SK-N-SH (cell line): ENCODE measurements at regions not wholly inside any gene's neighbourhood (a gene's known extent, or its start where the extent isn't known, plus 50 kb on each side); places are given as distances from the start of the nearest gene placed in this dataset.

Experiments used
- CTCF ChIA-PET: fragments of 300-600, 350-600 bp; formaldehyde crosslinking; extraction: SDS; loops from one replicate; lab custom pipeline; 2021; lab: Yijun Ruan, JAX
- POLR2A ChIA-PET: fragments of 350-600 bp; sonication (Branson Sonifier 250); formaldehyde crosslinking; extraction: SDS; loops from one replicate; lab custom pipeline; 2020; ENCODE audit warnings: antibody characterized with exemption, inconsistent platforms; lab: Yijun Ruan, JAX
- DNase-seq: peaks from one replicate; pipeline ENCODE4 v3.0.0; 2012
- H2AFZ ChIP-seq: fragments of 200-600 bp; sonication (generic); 2 replicates; pipeline ENCODE4 v1.8.1; 2016; ENCODE audit warnings: antibody characterized with exemption, mild to moderate bottlenecking, low read depth
- H3F3A ChIP-seq: fragments of 200-600 bp; sonication (generic); replicated peaks from 2 replicates; pipeline ENCODE3; 2016; ENCODE audit warnings: antibody characterized with exemption, mild to moderate bottlenecking; ENCODE audit not compliant: insufficient read depth
- H3K27ac ChIP-seq, 2 experiments: fragments of 200-500 bp in 1 of 2; fragments of 200-600 bp in 1 of 2; sonication (Bioruptor generic) in 1 of 2; sonication (generic), shearing (Covaris generic) in 1 of 2; 2 replicates each; pipeline versions ENCODE4 v1.5.1 to v1.6.1; 2014 to 2016; ENCODE audit warnings: low read depth in 2 of 2, inconsistent platforms in 1 of 2, low read length in 1 of 2, mild to moderate bottlenecking in 1 of 2, mixed read lengths in 1 of 2
- H3K27me3 ChIP-seq: fragments of 200-600 bp; sonication (generic), shearing (Covaris generic); 2 replicates; pipeline ENCODE4 v1.6.1; 2016; ENCODE audit warnings: mixed run types; ENCODE audit not compliant: insufficient read depth
- H3K36me3 ChIP-seq, 2 experiments: fragments of 200-500 bp in 1 of 2; fragments of 200-600 bp in 1 of 2; sonication (Bioruptor generic) in 1 of 2; sonication (generic) in 1 of 2; replicated peaks in 1 of 2; 2 replicates each; pipeline versions ENCODE3 to v1.5.1; 2014 to 2016; ENCODE audit warnings: low read length in 1 of 2, mild to moderate bottlenecking in 1 of 2; ENCODE audit not compliant: insufficient read depth in 2 of 2, control insufficient read depth in 1 of 2
- H3K4me1 ChIP-seq, 2 experiments: fragments of 200-500 bp in 1 of 2; fragments of 200-600 bp in 1 of 2; sonication (Bioruptor generic) in 1 of 2; sonication (generic), shearing (Covaris generic) in 1 of 2; 2 replicates each; pipeline versions ENCODE4 v1.5.1 to v1.6.1; 2014 to 2016; ENCODE audit warnings: low read depth in 1 of 2, low read length in 1 of 2, mixed run types in 1 of 2; ENCODE audit not compliant: insufficient read depth in 2 of 2, control insufficient read depth in 1 of 2
- H3K4me2 ChIP-seq: fragments of 200-600 bp; sonication (generic), shearing (Covaris generic); 2 replicates; pipeline ENCODE4 v1.6.1; 2017; ENCODE audit warnings: mixed run types
- H3K4me3 ChIP-seq, 2 experiments: fragments of 200-500 bp in 1 of 2; fragments of 200-600 bp in 1 of 2; sonication (Bioruptor generic) in 1 of 2; sonication (generic), shearing (Covaris generic) in 1 of 2; 2 replicates each; pipeline versions ENCODE4 v1.5.1 to v1.8.1; 2014 to 2016; ENCODE audit warnings: low read depth in 2 of 2, inconsistent platforms in 1 of 2, low read length in 1 of 2, mild to moderate bottlenecking in 1 of 2, mixed read lengths in 1 of 2, moderate library complexity in 1 of 2
- H3K79me2 ChIP-seq: fragments of 200-600 bp; sonication (generic); 2 replicates; pipeline ENCODE4 v1.8.1; 2017; ENCODE audit warnings: mild to moderate bottlenecking; ENCODE audit not compliant: insufficient read depth
- H3K9ac ChIP-seq: fragments of 200-600 bp; sonication (generic); 2 replicates; pipeline ENCODE4 v1.6.1; 2017; ENCODE audit warnings: mixed run types
- H3K9me2 ChIP-seq: fragments of 200-600 bp; sonication (generic); 2 replicates; pipeline ENCODE4 v1.6.1; 2017; ENCODE audit warnings: mixed run types
- H3K9me3 ChIP-seq: fragments of 200-600 bp; sonication (generic); 2 replicates; pipeline ENCODE4 v1.6.1; 2017; ENCODE audit warnings: mixed run types, mild to moderate bottlenecking, moderate library complexity
- H4K20me1 ChIP-seq: fragments of 200-600 bp; sonication (generic); 2 replicates; pipeline ENCODE4 v1.6.1; 2017; ENCODE audit warnings: mild to moderate bottlenecking, mixed run types; ENCODE audit not compliant: insufficient read depth
- CHD2 ChIP-seq: fragments of 150-350 bp; IDR thresholded peaks from 2 replicates; pipeline ENCODE4 v1.6.1; 2018; ENCODE audit warnings: low read length; ENCODE audit not compliant: partially characterized antibody
- EP300 ChIP-seq, 2 experiments: IDR thresholded peaks; 2 replicates each; pipeline versions ENCODE4 v1.4.0 to v1.6.1; 2012; ENCODE audit warnings: borderline replicate concordance in 1 of 2, low read depth in 1 of 2, low read length in 1 of 2
- FOXJ3 ChIP-seq: sonication (generic); formaldehyde crosslinking; IDR thresholded peaks from 2 replicates; pipeline ENCODE4 v1.5.1; 2020; ENCODE audit warnings: mild to moderate bottlenecking, missing genetic modification reagents
- FOXM1 ChIP-seq: IDR thresholded peaks from 2 replicates; pipeline ENCODE4 v1.4.0; 2012; ENCODE audit warnings: low read depth, mild to moderate bottlenecking
- GABPA ChIP-seq: IDR thresholded peaks from 2 replicates; pipeline ENCODE4 v1.4.0; 2012; ENCODE audit warnings: low read depth, mild to moderate bottlenecking
- JUND ChIP-seq: IDR thresholded peaks from 2 replicates; pipeline ENCODE4 v1.4.0; 2012
- MEF2A ChIP-seq: IDR thresholded peaks from 2 replicates; pipeline ENCODE4 v1.4.0; 2012; ENCODE audit warnings: low read depth, borderline replicate concordance
- MXI1 ChIP-seq: IDR thresholded peaks from 2 replicates; pipeline ENCODE4 v1.6.1; 2012; ENCODE audit warnings: mild to moderate bottlenecking, low read depth, low read length, improper control_type of control experiment
- NFIC ChIP-seq: IDR thresholded peaks from 2 replicates; pipeline ENCODE4 v1.4.0; 2012; ENCODE audit warnings: borderline replicate concordance
- NRF1 ChIP-seq: IDR thresholded peaks from 2 replicates; pipeline ENCODE4 v1.6.1; 2012; ENCODE audit warnings: low read depth, mild to moderate bottlenecking, low read length
- PBX3 ChIP-seq: IDR thresholded peaks from 2 replicates; pipeline ENCODE4; 2012
- POLR2AphosphoS5 ChIP-seq: IDR thresholded peaks from 2 replicates; pipeline ENCODE4 v1.6.1; 2012; ENCODE audit warnings: low read depth, low read length
- RAD21 ChIP-seq: IDR thresholded peaks from 2 replicates; pipeline ENCODE4 v1.6.1; 2012; ENCODE audit warnings: mild to moderate bottlenecking, low read length
- RFX5 ChIP-seq: IDR thresholded peaks from 2 replicates; pipeline ENCODE4 v1.6.1; 2012; ENCODE audit warnings: mild to moderate bottlenecking, improper control_type of control experiment, low read length
- RXRA ChIP-seq: IDR thresholded peaks from 2 replicates; pipeline ENCODE4 v1.4.0; 2012; ENCODE audit warnings: low read depth, mild to moderate bottlenecking, borderline replicate concordance
- SIN3A ChIP-seq: IDR thresholded peaks from 2 replicates; pipeline ENCODE4 v1.6.1; 2012; ENCODE audit warnings: low read depth, mild to moderate bottlenecking, low read length, moderate library complexity, borderline replicate concordance
- TAF1 ChIP-seq: IDR thresholded peaks from 2 replicates; pipeline ENCODE4 v1.6.1; 2012; ENCODE audit warnings: low read depth, mild to moderate bottlenecking, low read length, moderate library complexity, borderline replicate concordance
- TCF12 ChIP-seq: IDR thresholded peaks from 2 replicates; pipeline ENCODE4 v1.4.0; 2012
- TEAD4 ChIP-seq: IDR thresholded peaks from 2 replicates; pipeline ENCODE4 v1.4.0; 2012; ENCODE audit warnings: mild to moderate bottlenecking, borderline replicate concordance; ENCODE audit not compliant: insufficient read depth
- USF1 ChIP-seq: IDR thresholded peaks from 2 replicates; pipeline ENCODE4 v1.4.0; 2012; ENCODE audit warnings: low read depth, borderline replicate concordance
- USF2 ChIP-seq: fragments of 150-350 bp; IDR thresholded peaks from 2 replicates; pipeline ENCODE4 v1.6.1; 2017; ENCODE audit warnings: antibody characterized with exemption, low read length, low read depth, borderline replicate concordance
- YY1 ChIP-seq: IDR thresholded peaks from 2 replicates; pipeline ENCODE4 v1.4.0; 2012; ENCODE audit warnings: low read depth, mild to moderate bottlenecking
- ZBTB33 ChIP-seq: IDR thresholded peaks from 2 replicates; pipeline ENCODE4 v1.4.0; 2012; ENCODE audit warnings: low read depth, borderline replicate concordance
- WGBS: methylation state at CpG from one replicate; pipeline ENCODE4 v1.1.6; 2017; ENCODE audit warnings: low lambda C conversion rate; 5-methylcytosine and 5-hydroxymethylcytosine counted together
- TF ChIP-seq, protein P1 (sequence below): IDR thresholded peaks from 2 replicates; pipeline ENCODE4 v1.4.0; 2012; ENCODE audit warnings: low read depth

GRCh38 chr7:25351761-25352160 lies 123.5 kb upstream of the NPVF start:
- Histone ChIP-seq H4K20me1 (no peaks in the 10 kb centered on the region), H3F3A (no peaks in the 10 kb centered on the region), H3K36me3 (no peaks in the 10 kb centered on the region), H3K9ac (no peak overlapping the region), H3K9me3 (no peaks in the 10 kb centered on the region), H2AFZ (no peak overlapping the region), H3K9me2 (no peaks in the 10 kb centered on the region), H3K4me3 (no peak overlapping the region), H3K4me1 (no peaks in the 10 kb centered on the region; a peak in 1 of 4 replicates), H3K27me3 (no peaks in the 10 kb centered on the region)
- ChIA-PET POLR2A (no interaction called here), CTCF (interaction anchor here (1.0 to 1.3 kb wide), 2 partner anchors 40 to 92 kb away, joined by 3 read pairs; no protein-coding TSS in a partner anchor)
- no peak for DNase-seq
- 18% methylated on average over 4 of the region's 4 CpGs for WGBS
- TF ChIP-seq TEAD4 (no peak), SIN3A (no peak), TAF1 (no peak), YY1 (no peak), TCF12 (no peak), PBX3 (no peak), RXRA (no peak), USF2 (no peak), EP300 (IDR thresholded peaks at IDR 0.05; ENCODE audit: borderline replicate concordance in 1 of 2, low read depth in 1 of 2, low read length in 1 of 2) (no peak), MXI1 (no peak), USF1 (no peak), RAD21 (no peak)
- TF ChIP-seq, protein P1, sequence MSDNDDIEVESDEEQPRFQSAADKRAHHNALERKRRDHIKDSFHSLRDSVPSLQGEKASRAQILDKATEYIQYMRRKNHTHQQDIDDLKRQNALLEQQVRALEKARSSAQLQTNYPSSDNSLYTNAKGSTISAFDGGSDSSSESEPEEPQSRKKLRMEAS: no peak
- TF ChIP-seq, all 33 proteins: peak for 0
- Histone ChIP-seq H3K79me2 (no peaks in the 10 kb centered on the region), H3K27ac (no peak overlapping the region), H3K4me2 (no peak overlapping the region)

DNA sequence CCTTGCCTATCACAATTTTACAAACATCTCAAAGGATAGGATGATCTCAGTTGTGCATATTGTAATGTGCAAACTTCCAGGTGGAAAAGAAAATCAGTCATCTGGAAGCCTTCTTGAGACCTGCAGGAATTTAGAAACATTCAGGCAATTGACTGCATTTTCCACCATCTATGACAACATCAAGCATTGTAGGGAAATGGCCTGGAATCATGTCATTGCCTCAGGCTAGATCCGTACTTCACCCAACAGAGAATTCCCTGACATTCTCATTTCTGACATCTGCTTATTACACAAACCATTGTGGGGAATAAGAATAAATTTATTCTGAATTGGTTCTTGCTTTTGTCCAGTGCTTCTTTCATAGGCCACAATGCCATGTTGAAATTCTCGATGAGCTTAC lies 124.9 kb upstream of the NPVF start:
- Histone ChIP-seq H4K20me1 (no peaks in the 10 kb centered on the region), H3K9me3 (no peaks in the 10 kb centered on the region), H3F3A (no peaks in the 10 kb centered on the region), H3K4me3 (no peak overlapping the region), H3K27ac (no peak overlapping the region), H3K27me3 (no peaks in the 10 kb centered on the region), H3K9me2 (no peaks in the 10 kb centered on the region), H2AFZ (no peak overlapping the region), H3K79me2 (no peaks in the 10 kb centered on the region), H3K36me3 (no peaks in the 10 kb centered on the region), H3K4me1 (no peaks in the 10 kb centered on the region; a peak in 1 of 4 replicates), H3K4me2 (no peak overlapping the region), H3K9ac (no peak overlapping the region)
- peak; percentile 23 for DNase-seq
- WGBS: 36% methylated on average over 2 of the region's 2 CpGs
- ChIA-PET POLR2A (no interaction called here), CTCF (interaction anchor here (1.0 kb wide), 1 partner anchor 212 kb away, joined by 3 read pairs; no protein-coding TSS in a partner anchor)
- TF ChIP-seq NRF1 (no peak), GABPA (no peak), NFIC (no peak), CHD2 (no peak), USF2 (no peak), FOXM1 (no peak), RFX5 (no peak), TCF12 (no peak), RAD21 (no peak), EP300 (IDR thresholded peaks at IDR 0.05; ENCODE audit: borderline replicate concordance in 1 of 2, low read depth in 1 of 2, low read length in 1 of 2) (no peak), JUND (no peak), MEF2A (no peak), YY1 (no peak), MXI1 (no peak), POLR2AphosphoS5 (no peak), ZBTB33 (no peak), TEAD4 (no peak), FOXJ3 (CRISPR knock-in tag) (no peak)
